ENCODE measurements at regions not wholly inside any gene's neighbourhood (a gene's known extent, or its start where the extent isn't known, plus 50 kb on each side); places are given as distances from the start of the nearest gene placed in this dataset.
A peak's percentile ranks its signal among the peaks of the same experiment; 100 is the strongest.

- H3K9me3 Mint-ChIP-seq: peaks cover 23% of the 10 kb centered on the region
- H3K4me3 Mint-ChIP-seq: no peak overlapping the region
- peaks cover 36% of the 10 kb centered on the region for H3K36me3 Mint-ChIP-seq (ENCODE audit: low read depth)
- H3K4me1 Mint-ChIP-seq (ENCODE audit: low read depth): peaks cover 52% of the 10 kb centered on the region
- peaks cover 4% of the 10 kb centered on the region for H3K27me3 Mint-ChIP-seq (ENCODE audit: insufficient read depth)
- DNase-seq: no peak
- TF ChIP-seq, protein P1, sequence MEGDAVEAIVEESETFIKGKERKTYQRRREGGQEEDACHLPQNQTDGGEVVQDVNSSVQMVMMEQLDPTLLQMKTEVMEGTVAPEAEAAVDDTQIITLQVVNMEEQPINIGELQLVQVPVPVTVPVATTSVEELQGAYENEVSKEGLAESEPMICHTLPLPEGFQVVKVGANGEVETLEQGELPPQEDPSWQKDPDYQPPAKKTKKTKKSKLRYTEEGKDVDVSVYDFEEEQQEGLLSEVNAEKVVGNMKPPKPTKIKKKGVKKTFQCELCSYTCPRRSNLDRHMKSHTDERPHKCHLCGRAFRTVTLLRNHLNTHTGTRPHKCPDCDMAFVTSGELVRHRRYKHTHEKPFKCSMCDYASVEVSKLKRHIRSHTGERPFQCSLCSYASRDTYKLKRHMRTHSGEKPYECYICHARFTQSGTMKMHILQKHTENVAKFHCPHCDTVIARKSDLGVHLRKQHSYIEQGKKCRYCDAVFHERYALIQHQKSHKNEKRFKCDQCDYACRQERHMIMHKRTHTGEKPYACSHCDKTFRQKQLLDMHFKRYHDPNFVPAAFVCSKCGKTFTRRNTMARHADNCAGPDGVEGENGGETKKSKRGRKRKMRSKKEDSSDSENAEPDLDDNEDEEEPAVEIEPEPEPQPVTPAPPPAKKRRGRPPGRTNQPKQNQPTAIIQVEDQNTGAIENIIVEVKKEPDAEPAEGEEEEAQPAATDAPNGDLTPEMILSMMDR (IDR thresholded peaks at IDR 0.05): no peak
- H3K27ac Mint-ChIP-seq: peak overlapping the region; percentile 36; the same call in 1 of the 2 replicates
These were observed 75.6 kb upstream of the CIBAR2 start for GRCh38 chr16:85187886-85188285.

- Mint-ChIP-seq H3K36me3 (ENCODE audit: low read depth) (peaks cover 29% of the 10 kb centered on the region), H3K27me3 (ENCODE audit: insufficient read depth) (peaks cover 4% of the 10 kb centered on the region; the same call in 1 of the 2 replicates), H3K9me3 (peaks cover 12% of the 10 kb centered on the region), H3K27ac (peak overlapping the region; percentile 2; the same call in 1 of the 2 replicates), H3K4me1 (ENCODE audit: low read depth) (peaks cover 64% of the 10 kb centered on the region), H3K4me3 (no peak overlapping the region)
- DNase-seq: no peak
- TF ChIP-seq, protein P1 (IDR thresholded peaks at IDR 0.05): no peak
These were observed 76.8 kb upstream of the CIBAR2 start for GRCh38 chr16:85188822-85189672.

GRCh38 chr16:85190572-85190971, 78.3 kb upstream of the CIBAR2 start:
- Mint-ChIP-seq H3K4me3 (no peak overlapping the region), H3K36me3 (ENCODE audit: low read depth) (peaks cover 31% of the 10 kb centered on the region), H3K27ac (no peak overlapping the region), H3K9me3 (no peaks in the 10 kb centered on the region), H3K4me1 (ENCODE audit: low read depth) (peaks cover 79% of the 10 kb centered on the region), H3K27me3 (ENCODE audit: insufficient read depth) (peaks cover 8% of the 10 kb centered on the region; the same call in 1 of the 2 replicates)
- TF ChIP-seq, protein P1 (IDR thresholded peaks at IDR 0.05): no peak
- no peak for DNase-seq

GRCh38 chr16:85191341-85191965, 79.2 kb upstream of the CIBAR2 start:
- no peak for DNase-seq
- H3K4me3 Mint-ChIP-seq: no peak overlapping the region
- peaks cover 4% of the 10 kb centered on the region; the same call in 1 of the 2 replicates for H3K27me3 Mint-ChIP-seq (ENCODE audit: insufficient read depth)
- TF ChIP-seq, protein P1 (IDR thresholded peaks at IDR 0.05): no peak
- H3K4me1 Mint-ChIP-seq (ENCODE audit: low read depth): peaks cover 81% of the 10 kb centered on the region
- no peak overlapping the region for H3K27ac Mint-ChIP-seq
- peaks cover 39% of the 10 kb centered on the region for H3K36me3 Mint-ChIP-seq (ENCODE audit: low read depth)
- no peaks in the 10 kb centered on the region for H3K9me3 Mint-ChIP-seq

DNA sequence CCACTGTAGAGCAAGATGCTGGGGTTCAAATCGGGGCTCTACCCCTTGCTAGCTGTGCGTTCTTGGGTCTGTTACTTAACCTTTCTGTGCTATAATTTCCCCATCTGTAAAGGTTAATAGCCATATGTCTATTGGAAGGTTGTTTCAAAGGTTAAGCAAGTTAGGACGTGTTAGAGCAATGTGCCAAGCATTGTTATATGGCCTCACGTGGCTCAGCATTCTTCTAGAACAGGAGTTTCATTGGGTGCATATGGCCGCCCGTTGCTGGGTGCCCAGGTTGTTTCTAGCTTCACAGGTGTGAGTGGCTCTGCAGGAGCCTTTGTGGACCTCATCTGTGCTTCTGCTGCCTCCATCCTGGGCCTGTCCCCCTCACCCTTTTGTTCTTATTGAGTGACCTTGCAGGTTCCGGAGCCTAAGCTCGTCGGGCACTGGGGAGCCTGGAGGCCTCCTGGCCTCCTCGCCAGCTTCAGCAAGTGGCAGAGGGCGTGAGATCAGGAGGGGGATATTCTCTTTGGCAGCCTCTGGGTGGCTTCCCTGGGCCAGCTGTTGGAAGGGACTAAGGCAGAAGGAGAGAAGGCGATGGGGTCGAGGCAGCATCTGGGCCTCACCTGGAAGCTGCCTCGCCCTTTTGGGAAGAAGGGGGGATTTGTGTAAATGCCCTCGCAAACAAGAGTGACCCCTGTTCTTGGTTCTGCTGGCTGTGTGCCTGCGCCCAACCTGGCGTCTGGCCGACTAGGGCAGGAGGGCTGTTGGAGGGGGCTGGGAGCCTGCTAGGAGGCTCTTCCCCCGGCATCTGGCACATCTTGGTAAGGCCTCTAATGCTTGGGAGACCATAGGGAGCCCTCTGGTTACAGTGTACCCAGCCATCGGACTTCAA, 80.2 kb upstream of the CIBAR2 start:
- H3K4me1 Mint-ChIP-seq (ENCODE audit: low read depth): peaks cover 73% of the 10 kb centered on the region
- peaks cover 39% of the 10 kb centered on the region for H3K36me3 Mint-ChIP-seq (ENCODE audit: low read depth)
- H3K27ac Mint-ChIP-seq: peak overlapping the region; percentile 69

More for the DNA sequence above, 80.2 kb upstream of the CIBAR2 start:
- peaks cover 4% of the 10 kb centered on the region; the same call in 1 of the 2 replicates for H3K27me3 Mint-ChIP-seq (ENCODE audit: insufficient read depth)
- H3K9me3 Mint-ChIP-seq: no peaks in the 10 kb centered on the region
- no peak overlapping the region for H3K4me3 Mint-ChIP-seq
- DNase-seq: no peak
- TF ChIP-seq, protein P1 (IDR thresholded peaks at IDR 0.05): no peak
